ENCODE measurements at regions not wholly inside any gene's neighbourhood (a gene's known extent, or its start where the extent isn't known, plus 50 kb on each side); places are given as distances from the start of the nearest gene placed in this dataset.

GRCh38 chr9:22645893-22646292 lies 199.3 kb downstream of the DMRTA1 start:
- TF ChIP-seq CTCF (IDR thresholded peaks at IDR 0.05) (no peak), POLR2A (IDR thresholded peaks at IDR 0.05) (no peak), POLR2AphosphoS5 (IDR thresholded peaks at IDR 0.05) (no peak)

Data from prostate gland (tissue), 2 donors.